Caki2 (cell line): ENCODE measurements at regions not wholly inside any gene's neighbourhood (a gene's known extent, or its start where the extent isn't known, plus 50 kb on each side); places are given as distances from the start of the nearest gene placed in this dataset.
A peak's percentile ranks its signal among the peaks of the same experiment; 100 is the strongest.
"Not testable (repeated sequence)": the region's sequence is repeated elsewhere in the genome, so short reads cannot be mapped to it uniquely, and the experiment has no call there.

Experiments used
- DNase-seq: peaks from one replicate; pipeline ENCODE4 v3.0.0-alpha.2; 2015; ENCODE audit warnings: low read depth
- in situ Hi-C: cut with HindIII; loops from 2 replicates; pipeline ENCODE4 v1.10.0; 2016; ENCODE audit warnings: low sequenced_read_pairs, low pct_unique_long_range_greater_than_20kb, mixed read lengths

- in situ Hi-C loops = no loop called here
- DNase-seq = no peak
Measured at GRCh38 chr2:146994246-146994645, 850.6 kb upstream of the ACVR2A start.

DNA sequence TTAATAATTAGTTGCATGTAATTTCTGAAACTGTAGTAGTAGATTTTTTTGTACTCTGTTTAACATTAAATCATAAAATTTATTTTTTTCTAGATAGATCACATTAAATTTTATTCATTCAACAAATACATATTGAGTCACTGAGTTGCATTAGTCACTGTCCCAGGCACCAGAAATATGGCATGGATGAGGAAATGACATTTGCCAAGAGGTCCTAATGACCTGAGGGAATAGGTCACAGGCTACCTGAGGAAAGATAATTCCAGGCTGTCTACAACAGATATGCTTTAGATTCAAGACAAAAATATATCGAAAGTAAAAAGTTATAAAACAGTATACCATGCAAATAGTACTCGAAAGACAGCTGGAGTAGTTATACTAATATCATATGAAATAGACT is 852.4 kb upstream of the ACVR2A start:
- DNase-seq = no peak
- in situ Hi-C loops = no loop called here

- DNase-seq = no peak
- in situ Hi-C loops = no loop called here
Measured at GRCh38 chr2:146992057-146992456, 852.8 kb upstream of the ACVR2A start.

DNA sequence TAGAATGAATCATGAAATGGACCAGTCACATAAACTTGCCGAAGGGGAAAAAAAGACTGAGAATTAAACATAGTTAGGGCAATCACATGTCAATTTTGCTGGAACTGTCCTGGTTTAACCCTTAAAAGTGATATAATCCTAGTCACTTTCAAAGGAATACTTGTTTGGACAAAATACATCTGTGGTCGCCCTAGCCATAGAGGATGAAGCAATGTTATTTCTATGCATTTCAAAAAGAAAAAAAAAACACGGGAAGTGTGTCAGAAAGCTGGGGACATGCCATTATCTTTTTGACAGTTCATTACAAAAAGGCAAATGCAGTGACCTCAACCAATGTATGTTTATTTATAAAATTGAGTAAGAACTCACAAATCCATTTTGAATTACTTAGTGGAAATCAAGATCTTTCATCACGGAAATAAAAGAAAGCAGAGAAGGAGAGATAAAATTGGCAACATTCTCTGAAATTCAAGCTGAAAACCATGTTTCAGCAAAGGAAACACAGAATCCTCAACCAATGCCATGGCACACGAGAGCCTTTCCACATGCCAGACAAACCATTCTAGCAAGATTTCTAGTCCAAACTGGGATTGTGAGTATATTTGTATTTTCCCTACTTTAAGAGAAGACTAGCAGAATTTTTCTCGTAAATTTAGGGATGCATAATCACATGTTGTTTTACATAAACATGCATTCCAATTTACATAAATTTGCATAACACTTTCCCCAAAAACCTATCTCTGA is 854.3 kb upstream of the ACVR2A start:
- DNase-seq = no peak
- in situ Hi-C loops = no loop called here

DNA sequence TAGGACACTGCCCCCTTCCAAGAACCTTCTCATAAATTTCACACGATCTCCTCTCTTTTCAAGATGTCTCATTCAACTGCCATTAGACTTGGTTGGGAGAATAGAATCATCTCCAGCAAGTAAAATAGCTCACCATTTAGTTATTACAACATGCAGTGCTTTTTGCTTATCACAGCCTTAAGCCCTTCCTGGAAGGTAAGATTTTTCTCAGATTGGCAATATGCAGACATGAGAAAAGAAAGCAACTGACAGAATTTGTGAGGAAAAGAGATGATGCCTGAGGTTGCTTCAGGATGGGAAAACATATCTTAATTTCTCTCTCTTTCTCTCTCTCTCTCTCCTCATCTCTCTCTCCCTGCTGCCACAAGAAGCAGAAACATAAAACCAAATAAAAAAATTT is 855.1 kb upstream of the ACVR2A start:
- no peak for DNase-seq
- in situ Hi-C loops = no loop called here

DNA sequence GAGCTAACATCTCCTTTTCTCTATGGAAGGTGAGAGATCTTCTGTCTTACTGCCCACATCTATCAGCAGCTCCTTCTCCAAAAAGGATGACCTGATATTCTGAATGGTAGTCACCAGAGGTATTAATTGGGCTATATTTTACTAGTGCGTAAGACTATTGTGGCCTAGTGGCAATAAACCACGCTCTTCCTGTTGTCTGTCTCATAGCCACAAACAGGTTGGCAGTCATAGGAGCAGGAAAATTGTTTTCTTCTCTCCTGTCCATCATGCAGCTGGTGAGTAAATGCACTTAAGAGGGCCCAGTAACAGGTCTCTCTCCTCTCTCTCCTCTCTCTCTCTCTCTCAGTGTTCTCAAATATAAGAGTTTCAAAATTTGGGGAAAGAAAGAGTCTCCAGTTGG is 856.8 kb upstream of the ACVR2A start:
- in situ Hi-C loops = no loop called here

GRCh38 chr2:146986161-146986560 is 858.7 kb upstream of the ACVR2A start:
- in situ Hi-C loops = no loop called here
- DNase-seq = peak; percentile 44

More for the DNA sequence above, 856.8 kb upstream of the ACVR2A start:
- no peak for DNase-seq

- DNase-seq = peak; percentile 10
- in situ Hi-C loops = no loop called here
Measured at GRCh38 chr2:146985753-146986152, 859.1 kb upstream of the ACVR2A start.

DNA sequence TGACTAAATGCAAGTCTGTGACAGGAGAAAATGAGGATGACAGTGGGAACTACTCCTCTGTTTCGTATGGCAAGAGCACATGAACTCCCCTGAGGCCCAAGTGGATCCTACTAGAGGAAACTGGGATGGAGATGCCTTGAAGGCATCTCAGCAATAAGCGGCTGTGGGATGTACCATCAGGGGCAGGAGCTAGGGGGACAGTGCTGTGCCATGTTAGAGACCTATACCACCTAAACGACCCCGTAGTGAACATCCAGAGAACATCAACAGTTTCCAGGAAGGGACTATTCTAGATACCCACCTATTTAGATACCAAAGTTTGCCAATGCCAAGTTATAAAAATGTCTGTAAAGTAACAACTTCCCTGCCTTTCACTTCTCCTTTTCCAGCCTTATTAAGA is 860.8 kb upstream of the ACVR2A start:
- in situ Hi-C loops = no loop called here
- no peak for DNase-seq

DNA sequence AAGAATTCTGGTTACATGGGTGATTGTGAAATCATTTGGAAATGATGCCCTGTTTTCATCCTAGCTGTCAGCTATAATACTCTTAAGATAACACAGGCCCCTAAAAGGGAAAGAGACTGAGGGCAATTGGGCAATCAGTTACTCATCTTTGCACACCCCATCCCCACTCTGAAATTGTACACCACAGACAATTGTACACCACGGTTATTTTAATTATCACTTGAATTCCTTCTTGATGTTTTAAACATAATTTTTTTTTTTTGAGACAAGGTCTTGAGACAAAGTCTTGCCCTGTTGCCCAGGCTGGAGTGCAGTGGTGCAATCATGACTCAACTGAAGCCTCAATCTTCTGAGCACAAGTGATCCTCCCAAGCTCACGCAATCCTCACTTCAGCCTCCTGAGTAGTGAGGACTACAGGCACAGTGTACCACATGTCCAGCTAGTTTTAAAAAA is 862.4 kb upstream of the ACVR2A start:
- DNase-seq = no peak
- in situ Hi-C loops = no loop called here

DNA sequence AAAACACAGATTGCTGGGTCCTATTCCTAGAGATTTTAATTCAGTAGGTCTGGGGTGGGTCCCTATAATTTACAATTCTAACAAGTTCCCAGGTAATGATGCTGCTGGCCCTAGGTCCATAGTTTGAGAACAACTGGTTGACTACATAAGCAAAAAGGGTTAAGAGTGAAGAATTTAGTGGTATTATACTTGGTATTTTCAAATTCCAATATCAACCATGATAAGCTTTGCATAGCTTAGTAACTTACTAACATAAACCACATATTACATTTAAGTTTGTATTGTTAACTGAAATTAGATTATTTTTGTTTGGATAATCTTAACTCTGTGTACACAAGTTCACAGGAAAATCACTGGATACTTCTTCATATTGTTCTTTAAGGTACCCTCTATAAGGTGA is 862.9 kb upstream of the ACVR2A start:
- in situ Hi-C loops = no loop called here
- no peak for DNase-seq

DNA sequence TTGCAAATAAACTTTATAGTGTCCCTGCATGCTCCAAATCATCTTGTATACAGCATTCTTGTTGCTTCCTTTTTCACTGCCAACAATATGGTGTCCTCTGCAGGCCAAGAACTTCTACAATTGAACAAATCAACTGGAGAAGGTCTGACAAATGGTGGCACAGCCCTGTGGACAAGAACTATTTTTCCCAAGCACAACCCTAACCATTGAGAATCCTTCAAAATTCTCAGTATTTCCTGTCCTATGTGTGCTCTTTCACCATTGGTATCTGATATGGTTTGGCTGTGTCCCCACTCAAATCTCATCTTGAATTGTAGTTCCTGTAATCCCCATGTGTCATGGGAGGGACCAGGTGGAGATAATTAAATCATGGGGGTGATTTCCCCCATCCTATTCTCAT is 865.1 kb upstream of the ACVR2A start:
- in situ Hi-C loops = no loop called here
- no peak for DNase-seq

DNA sequence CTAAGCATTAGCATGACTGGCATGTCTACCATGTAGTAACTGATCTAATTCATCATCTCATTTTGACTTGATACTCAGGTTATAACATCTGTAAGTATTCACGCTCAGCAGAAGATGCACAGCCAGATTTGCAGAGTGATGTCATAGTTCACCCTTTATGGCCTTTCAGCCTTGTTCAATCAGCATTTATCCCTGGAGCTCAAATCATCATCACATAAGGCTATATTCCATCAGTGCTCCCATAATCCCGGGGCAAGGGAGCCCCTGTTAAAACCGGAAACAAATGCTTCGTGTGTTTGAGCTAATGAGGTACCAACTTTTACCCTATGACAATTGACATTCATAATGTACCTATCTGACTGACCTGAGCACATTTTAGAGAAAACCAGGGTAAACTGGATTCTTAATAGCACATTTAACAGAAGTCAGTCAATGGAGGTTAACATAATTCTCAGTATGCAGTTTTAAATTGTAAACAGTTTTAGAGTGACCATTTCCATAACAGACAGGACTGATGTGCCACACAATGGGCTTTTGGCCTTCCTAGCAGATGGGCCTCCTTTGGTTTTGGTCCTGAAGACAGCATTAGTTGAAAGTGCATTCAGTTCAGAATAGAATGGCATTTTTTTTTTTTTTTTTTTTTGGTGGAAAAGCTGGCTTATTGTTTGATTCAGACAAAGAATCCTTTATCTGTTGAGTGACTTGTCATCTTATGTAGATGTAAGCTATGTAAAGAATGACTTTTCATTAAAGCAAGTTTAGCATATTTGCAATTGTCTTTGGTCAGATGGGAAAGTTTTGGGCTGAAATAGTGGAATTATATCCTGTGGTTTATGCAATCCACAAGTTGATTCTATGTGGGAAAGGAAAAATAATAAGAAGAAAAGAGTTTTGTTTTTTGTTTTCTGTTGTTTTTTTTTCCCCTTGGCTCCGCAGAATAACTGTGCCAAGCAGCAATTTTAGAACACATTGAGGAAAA is 866.0 kb upstream of the ACVR2A start:
- no peak for DNase-seq
- in situ Hi-C loops = no loop called here

DNA sequence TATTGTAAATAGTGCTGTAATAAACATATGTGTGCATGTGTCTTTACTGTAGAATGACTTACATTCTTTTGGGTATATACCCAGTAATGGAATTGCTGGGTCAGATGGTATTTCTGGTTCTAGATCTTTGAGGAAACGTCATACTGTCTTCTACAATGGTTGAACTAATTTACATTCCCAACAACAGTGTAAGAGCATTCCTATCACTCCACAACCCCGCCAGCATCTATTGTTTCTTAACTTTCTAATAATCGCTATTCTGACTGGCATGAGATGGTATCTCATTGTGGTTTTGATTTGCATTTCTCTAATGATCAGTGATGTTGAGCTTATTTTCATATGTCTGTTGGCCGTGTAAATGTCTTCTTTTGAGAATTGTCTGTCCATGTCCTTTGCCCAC is 873.8 kb upstream of the ACVR2A start:
- DNase-seq, in situ Hi-C loops: not testable (repeated sequence)

GRCh38 chr2:146969703-146970102 is 875.1 kb upstream of the ACVR2A start:
- in situ Hi-C loops, DNase-seq: not testable (repeated sequence)

DNA sequence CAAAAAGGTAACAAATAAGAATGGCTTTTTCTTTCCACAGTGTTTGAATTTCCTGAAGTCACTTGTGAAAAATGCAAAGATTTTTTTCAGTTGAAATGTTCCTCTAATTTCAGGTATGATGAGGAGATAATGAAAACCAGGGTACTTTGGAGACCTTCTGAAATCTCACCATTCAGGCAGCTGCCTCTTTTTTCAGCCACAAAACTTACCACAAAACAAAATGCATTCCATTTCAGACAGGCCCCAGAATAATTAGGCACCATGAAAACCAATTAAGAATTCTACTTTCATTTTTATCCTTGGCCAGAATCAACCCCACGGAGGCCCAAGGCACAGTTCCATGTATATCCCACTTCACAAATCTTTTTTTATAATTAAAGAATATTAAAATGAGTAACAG is 880.3 kb upstream of the ACVR2A start:
- in situ Hi-C loops = no loop called here
- no peak for DNase-seq

DNA sequence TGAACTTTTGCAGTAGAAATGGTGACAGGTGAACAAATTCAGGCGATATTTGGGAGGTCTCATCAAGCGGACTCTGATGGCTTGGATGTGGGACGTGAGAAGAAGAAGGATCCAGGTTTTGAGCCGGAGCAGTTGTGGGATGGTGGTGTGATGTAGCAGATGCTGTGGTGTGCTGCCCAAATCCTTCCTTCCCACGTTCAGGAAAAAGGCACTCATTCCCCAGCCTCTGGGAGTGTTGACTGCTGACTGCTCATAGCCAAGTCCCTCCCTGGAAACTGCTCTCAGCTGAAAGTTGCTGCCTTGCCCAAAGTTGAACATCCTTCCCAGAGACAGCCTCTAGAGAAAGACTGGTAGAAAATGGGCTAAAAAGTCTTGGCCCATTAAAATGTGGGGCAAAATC is 890.3 kb upstream of the ACVR2A start:
- no peak for DNase-seq
- in situ Hi-C loops = no loop called here

DNA sequence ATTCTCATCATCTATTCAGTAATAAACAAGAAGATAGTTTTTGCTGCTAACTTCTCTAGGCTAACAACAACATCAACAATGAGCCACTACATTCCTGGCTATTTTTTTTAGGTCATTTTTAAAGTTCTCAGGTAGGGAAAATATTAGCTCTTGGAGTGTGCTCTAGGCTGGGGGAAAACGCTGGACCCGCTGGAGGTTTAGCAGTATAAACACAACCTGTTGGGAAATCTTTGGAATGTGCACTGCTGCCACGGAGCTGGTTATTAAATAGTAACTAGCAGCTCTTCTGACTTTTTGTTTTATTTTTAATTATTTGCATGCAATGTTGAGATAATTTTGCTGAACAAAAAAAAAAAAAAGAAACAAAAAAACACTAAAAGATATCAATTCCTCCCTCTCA is 892.1 kb upstream of the ACVR2A start:
- in situ Hi-C loops = no loop called here

DNA sequence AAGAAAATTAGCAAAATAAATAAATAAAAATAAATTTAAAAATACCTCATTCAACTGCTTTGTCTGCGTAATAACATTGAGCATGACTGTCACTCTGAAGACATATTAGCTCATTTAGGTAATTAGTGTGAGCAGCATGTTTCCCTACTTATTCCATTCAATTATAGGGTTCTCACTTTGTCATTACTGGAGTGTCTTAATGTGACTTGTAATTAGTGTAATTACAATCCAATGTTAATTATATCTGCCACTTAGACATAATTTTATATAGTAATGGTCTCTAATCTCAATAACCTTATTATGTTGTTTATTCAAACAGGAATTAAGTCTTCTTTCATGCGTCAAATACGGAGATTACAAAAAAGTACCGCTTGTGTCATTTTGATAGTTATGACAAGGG is 893.9 kb upstream of the ACVR2A start:
- DNase-seq = no peak
- in situ Hi-C loops = no loop called here

More for the DNA sequence above, 892.1 kb upstream of the ACVR2A start:
- DNase-seq = no peak
